Transverse colon (tissue), 4 donors: ENCODE measurements at regions not wholly inside any gene's neighbourhood (a gene's known extent, or its start where the extent isn't known, plus 50 kb on each side); places are given as distances from the start of the nearest gene placed in this dataset.

ENCODE experiments used
- DNase-seq: peaks from one replicate; pipeline ENCODE4 v3.0.0-alpha.2; 2019
- H3K27ac ChIP-seq, 4 donors: fragments of 200-600 bp; sonication (generic); 2 replicates each; pipeline ENCODE4 v1.5.1; 2016 to 2018; ENCODE audit warnings: inconsistent platforms in 4 of 4
- H3K27me3 ChIP-seq: fragments of 200-600 bp; sonication (generic); 2 replicates; pipeline ENCODE4 v1.5.1; 2017; ENCODE audit warnings: inconsistent platforms
- H3K36me3 ChIP-seq, 4 donors: fragments of 200-600 bp; sonication (generic); 2 replicates each; pipeline ENCODE4 v1.5.1; 2017 to 2019; ENCODE audit warnings: inconsistent platforms in 4 of 4
- H3K4me1 ChIP-seq, 4 donors: fragments of 200-600 bp; sonication (generic); 2 replicates each; pipeline ENCODE4 v1.5.1; 2017 to 2020; ENCODE audit warnings: inconsistent platforms in 4 of 4
- H3K4me3 ChIP-seq, 4 donors: fragments of 200-600 bp; sonication (generic); 1 replicate in 1 of 4; 2 replicates in 3 of 4; pipeline versions ENCODE4 v1.5.1 to v1.6.1; 2017 to 2019; ENCODE audit warnings: inconsistent platforms in 4 of 4
- H3K9me3 ChIP-seq, 2 donors: fragments of 200-600 bp; sonication (generic); 2 replicates each; pipeline ENCODE4 v1.5.1; 2017 to 2019; ENCODE audit warnings: inconsistent platforms in 2 of 2
- EP300 ChIP-seq: sonication (generic); formaldehyde crosslinking; IDR thresholded peaks from one replicate; pipeline ENCODE4 v1.6.1; 2017; ENCODE audit warnings: antibody characterized with exemption, low read depth
- POLR2A ChIP-seq: fragments of 450-650 bp; IDR thresholded peaks from one replicate; pipeline ENCODE4 v1.6.1; 2016; ENCODE audit warnings: antibody characterized with exemption, mild to moderate bottlenecking, moderate library complexity
- POLR2AphosphoS5 ChIP-seq, 3 donors: sonication (generic); formaldehyde crosslinking; IDR thresholded peaks; one replicate each; pipeline ENCODE4 v1.6.1; 2016; ENCODE audit warnings: antibody characterized with exemption in 3 of 3
- WGBS, 2 donors: methylation state at CpG; one replicate each; pipeline ENCODE4 v1.1.5; 2018; ENCODE audit warnings: low coverage in 1 of 2; 5-methylcytosine and 5-hydroxymethylcytosine counted together
- in situ Hi-C, 4 donors: fragments of 200-750 bp; cut with MboI; loops; one replicate each; pipeline versions ENCODE4 v1.15.0 to v1.15.1; 2017; ENCODE audit warnings: low sequenced_read_pairs in 3 of 4, low pct_ligation_motif_present in 1 of 4, low pct_unique_long_range_greater_than_20kb in 1 of 4
- intact Hi-C: fragments of 100-400 bp; cut with DNase I; formaldehyde crosslinking; loops from one replicate; pipeline ENCODE4 v1.15.1; 2023; ENCODE audit warnings: low total_unique reads
- TF ChIP-seq, protein P1 (sequence below), 5 experiments: fragments of 200-600 bp in 3 of 5; fragments of 450-650 bp in 2 of 5; sonication (generic) in 3 of 5; IDR thresholded peaks; 1 replicate in 2 of 5; 2 replicates in 3 of 5; pipeline ENCODE4 v1.5.1; 2016 to 2017; ENCODE audit warnings: antibody characterized with exemption in 5 of 5, inconsistent platforms in 3 of 5, mild to moderate bottlenecking in 2 of 5, moderate library complexity in 1 of 5

DNA sequence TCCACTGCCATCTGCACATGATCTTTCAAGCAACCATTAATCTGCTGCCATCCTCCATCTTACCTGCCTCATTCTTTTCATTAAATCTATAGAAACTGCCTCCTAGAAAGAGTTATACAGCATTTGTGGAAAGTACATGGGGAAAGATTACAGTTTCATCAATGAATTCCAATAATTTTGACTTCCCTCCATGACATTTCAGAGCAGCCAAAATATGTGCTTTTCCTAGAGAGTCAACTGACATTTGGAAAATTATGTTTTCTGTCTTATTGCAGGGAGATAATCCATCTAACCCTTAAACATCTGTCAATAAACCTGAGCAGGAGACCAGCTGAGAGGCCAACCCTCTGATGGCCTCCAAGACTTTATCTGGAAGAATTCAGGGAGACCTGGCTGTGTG is 147.0 kb upstream of the CDH5 start:
- Histone ChIP-seq H3K36me3 (no peaks in the 10 kb centered on the region), H3K4me3 (no peak overlapping the region), H3K27ac (no peak overlapping the region), H3K4me1 (no peaks in the 10 kb centered on the region), H3K27me3 (no peaks in the 10 kb centered on the region), H3K9me3 (no peaks in the 10 kb centered on the region)
- DNase-seq = no peak
- intact Hi-C loops (no loop called here), in situ Hi-C loops (no loop called here)
- TF ChIP-seq, protein P1, sequence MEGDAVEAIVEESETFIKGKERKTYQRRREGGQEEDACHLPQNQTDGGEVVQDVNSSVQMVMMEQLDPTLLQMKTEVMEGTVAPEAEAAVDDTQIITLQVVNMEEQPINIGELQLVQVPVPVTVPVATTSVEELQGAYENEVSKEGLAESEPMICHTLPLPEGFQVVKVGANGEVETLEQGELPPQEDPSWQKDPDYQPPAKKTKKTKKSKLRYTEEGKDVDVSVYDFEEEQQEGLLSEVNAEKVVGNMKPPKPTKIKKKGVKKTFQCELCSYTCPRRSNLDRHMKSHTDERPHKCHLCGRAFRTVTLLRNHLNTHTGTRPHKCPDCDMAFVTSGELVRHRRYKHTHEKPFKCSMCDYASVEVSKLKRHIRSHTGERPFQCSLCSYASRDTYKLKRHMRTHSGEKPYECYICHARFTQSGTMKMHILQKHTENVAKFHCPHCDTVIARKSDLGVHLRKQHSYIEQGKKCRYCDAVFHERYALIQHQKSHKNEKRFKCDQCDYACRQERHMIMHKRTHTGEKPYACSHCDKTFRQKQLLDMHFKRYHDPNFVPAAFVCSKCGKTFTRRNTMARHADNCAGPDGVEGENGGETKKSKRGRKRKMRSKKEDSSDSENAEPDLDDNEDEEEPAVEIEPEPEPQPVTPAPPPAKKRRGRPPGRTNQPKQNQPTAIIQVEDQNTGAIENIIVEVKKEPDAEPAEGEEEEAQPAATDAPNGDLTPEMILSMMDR (IDR thresholded peaks at IDR 0.05) = no peak
- TF ChIP-seq EP300 (no peak), POLR2A (no peak), POLR2AphosphoS5 (IDR thresholded peaks at IDR 0.05) (no peak)

DNA sequence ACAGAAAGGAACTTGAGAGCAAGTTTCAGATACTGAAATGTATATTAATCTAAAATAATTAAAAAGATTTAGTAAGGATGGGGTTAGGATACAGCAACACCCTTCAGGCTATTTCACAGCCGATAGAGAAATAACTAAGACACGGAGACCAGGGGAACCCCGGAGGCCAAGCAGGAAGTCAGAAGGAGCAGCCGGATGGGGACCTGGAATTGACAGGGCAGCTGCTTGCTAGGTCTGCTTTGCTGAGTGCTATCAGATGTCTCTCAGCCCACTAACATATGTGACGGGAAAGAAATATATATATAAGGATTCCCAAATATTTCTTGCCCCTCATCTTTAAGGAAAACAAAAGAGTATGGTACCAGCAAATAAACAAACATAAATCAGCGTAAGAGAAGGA is 154.1 kb upstream of the CDH5 start:
- Histone ChIP-seq H3K36me3 (no peaks in the 10 kb centered on the region), H3K27ac (no peak overlapping the region), H3K4me3 (no peak overlapping the region), H3K27me3 (no peaks in the 10 kb centered on the region), H3K4me1 (no peaks in the 10 kb centered on the region), H3K9me3 (no peaks in the 10 kb centered on the region)
- DNase-seq = no peak
- intact Hi-C loops (no loop called here), in situ Hi-C loops (no loop called here)
- TF ChIP-seq EP300 (no peak), POLR2AphosphoS5 (IDR thresholded peaks at IDR 0.05) (no peak)
- TF ChIP-seq, protein P1 (IDR thresholded peaks at IDR 0.05) = no peak
- WGBS, 2 donors = 39% methylated on average over 3 to 6 of the region's 6 CpGs

DNA sequence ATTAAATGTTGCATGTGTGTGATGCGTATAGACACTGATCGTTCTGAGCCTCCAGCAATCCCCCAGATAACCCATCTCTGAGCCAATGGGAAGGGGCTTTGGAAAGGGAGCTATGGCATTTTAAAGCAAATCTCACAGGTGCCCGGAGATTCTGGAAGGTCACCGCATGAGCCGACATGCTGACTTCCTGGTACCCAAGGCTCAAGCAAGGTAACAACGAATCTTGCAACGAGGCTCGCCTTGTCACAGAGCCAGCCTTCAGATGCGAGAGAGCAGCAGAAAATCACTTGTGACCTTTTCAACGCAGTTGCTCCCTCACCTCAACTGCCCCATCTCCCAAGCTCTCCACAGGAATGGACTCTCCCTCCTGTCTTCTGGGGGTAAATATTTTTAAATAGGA is 154.8 kb upstream of the CDH5 start:
- in situ Hi-C loops = no loop called here
- TF ChIP-seq EP300 = no peak
- TF ChIP-seq POLR2A = no peak
- TF ChIP-seq POLR2AphosphoS5 (IDR thresholded peaks at IDR 0.05) = no peak
- TF ChIP-seq, protein P1 (IDR thresholded peaks at IDR 0.05) = no peak
- no peaks in the 10 kb centered on the region for H3K4me1 ChIP-seq
- no peak overlapping the region for H3K27ac ChIP-seq
- DNase-seq = no peak
- 88% methylated on average over 10 of the region's 10 CpGs; no CpG with 5 or more reads in 1 of the 2 donors for WGBS, 2 donors
- H3K27me3 ChIP-seq = no peaks in the 10 kb centered on the region
- intact Hi-C loops = no loop called here
- H3K9me3 ChIP-seq = no peaks in the 10 kb centered on the region
- H3K36me3 ChIP-seq = no peaks in the 10 kb centered on the region
- H3K4me3 ChIP-seq = no peak overlapping the region

DNA sequence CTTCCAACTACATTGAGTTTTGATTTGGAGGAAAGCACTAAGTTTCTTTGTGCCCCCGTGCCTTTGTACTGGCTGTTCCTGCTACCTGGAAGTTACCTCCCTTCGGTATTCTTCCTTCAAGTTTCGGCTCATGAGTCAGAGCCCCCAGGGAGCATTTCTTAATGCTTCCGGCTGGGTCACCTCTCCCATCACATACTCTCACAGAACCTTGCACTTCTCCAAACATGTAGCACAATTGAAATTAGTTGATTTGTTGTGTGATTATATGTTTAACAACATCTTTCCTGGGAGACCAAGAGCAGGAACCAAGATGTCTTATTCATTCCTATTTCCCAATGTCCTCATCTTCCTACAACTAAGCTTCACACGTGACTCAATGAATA is 158.6 kb upstream of the CDH5 start:
- no peak for TF ChIP-seq POLR2A
- no peak for TF ChIP-seq EP300
- no peak for TF ChIP-seq POLR2AphosphoS5 (IDR thresholded peaks at IDR 0.05)
- TF ChIP-seq, protein P1 (IDR thresholded peaks at IDR 0.05) = no peak
- 85 to 95% methylated on average over 4 to 5 of the region's 5 CpGs for WGBS, 2 donors
- in situ Hi-C loops = no loop called here
- Histone ChIP-seq H3K4me1 (peaks cover 0 to 5% (median 1%) of the 10 kb centered on the region in 4 donors), H3K27me3 (no peaks in the 10 kb centered on the region), H3K36me3 (no peaks in the 10 kb centered on the region), H3K9me3 (no peaks in the 10 kb centered on the region), H3K4me3 (no peak overlapping the region), H3K27ac (no peak overlapping the region)
- no peak for DNase-seq
- intact Hi-C loops = no loop called here
